Smooth muscle cell (in vitro differentiated cells): ENCODE measurements at regions not wholly inside any gene's neighbourhood (a gene's known extent, or its start where the extent isn't known, plus 50 kb on each side); places are given as distances from the start of the nearest gene placed in this dataset.

Source experiments
- DNase-seq: peaks from one replicate; lab custom pipeline; 2025; ENCODE audit not compliant: unreplicated experiment; lab: John Stamatoyannopoulos, UW
- H2AFZ ChIP-seq: fragments of 200-600 bp; sonication (generic); 2 replicates; pipeline ENCODE4 v1.6.0; 2016; ENCODE audit warnings: antibody characterized with exemption, low read depth, mild to moderate bottlenecking
- H3F3A ChIP-seq: fragments of 200-600 bp; sonication (generic); 2 replicates; pipeline ENCODE4 v1.6.0; 2017; ENCODE audit warnings: antibody characterized with exemption, low read depth
- H3K27ac ChIP-seq: fragments of 200-600 bp; sonication (generic); 2 replicates; pipeline ENCODE4 v1.5.1; 2016; ENCODE audit warnings: low read depth, mild to moderate bottlenecking
- H3K27me3 ChIP-seq: fragments of 200-600 bp; sonication (generic); 2 replicates; pipeline ENCODE4 v1.6.1; 2016; ENCODE audit warnings: low read depth, mild to moderate bottlenecking
- H3K36me3 ChIP-seq: fragments of 200-600 bp; sonication (generic); 2 replicates; pipeline ENCODE4 v1.5.1; 2016; ENCODE audit warnings: low read depth
- H3K4me1 ChIP-seq: fragments of 200-600 bp; sonication (generic); 2 replicates; pipeline ENCODE4 v1.5.1; 2016; ENCODE audit warnings: low read depth
- H3K4me2 ChIP-seq: fragments of 200-600 bp; sonication (generic); 2 replicates; pipeline ENCODE4 v1.6.0; 2016; ENCODE audit warnings: mild to moderate bottlenecking
- H3K4me3 ChIP-seq: fragments of 200-600 bp; sonication (generic); 2 replicates; pipeline ENCODE4 v1.5.1; 2016; ENCODE audit warnings: mild to moderate bottlenecking
- H3K79me2 ChIP-seq: fragments of 200-600 bp; sonication (generic); 2 replicates; pipeline ENCODE4 v1.6.0; 2016; ENCODE audit warnings: low read depth, mild to moderate bottlenecking
- H3K9ac ChIP-seq: fragments of 200-600 bp; sonication (generic); 2 replicates; pipeline ENCODE4 v1.6.0; 2016; ENCODE audit warnings: low read depth
- H3K9me3 ChIP-seq: fragments of 200-600 bp; sonication (generic); replicated peaks from 2 replicates; pipeline ENCODE4 v1.5.1; 2016; ENCODE audit warnings: low read depth
- H4K20me1 ChIP-seq: fragments of 200-600 bp; sonication (generic); 2 replicates; pipeline ENCODE4 v1.6.0; 2016; ENCODE audit warnings: low read depth
- CTCF ChIP-seq: fragments of 200-600 bp; sonication (generic); IDR thresholded peaks from 2 replicates; pipeline ENCODE4 v1.5.1; 2017; ENCODE audit warnings: borderline replicate concordance, mild to moderate bottlenecking, antibody characterized with exemption; ENCODE audit not compliant: insufficient read depth, poor library complexity, severe bottlenecking
- WGBS: methylation state at CpG from one replicate; pipeline ENCODE4 v1.1.7; 2016; ENCODE audit warnings: low lambda C conversion rate; 5-methylcytosine and 5-hydroxymethylcytosine counted together

DNA sequence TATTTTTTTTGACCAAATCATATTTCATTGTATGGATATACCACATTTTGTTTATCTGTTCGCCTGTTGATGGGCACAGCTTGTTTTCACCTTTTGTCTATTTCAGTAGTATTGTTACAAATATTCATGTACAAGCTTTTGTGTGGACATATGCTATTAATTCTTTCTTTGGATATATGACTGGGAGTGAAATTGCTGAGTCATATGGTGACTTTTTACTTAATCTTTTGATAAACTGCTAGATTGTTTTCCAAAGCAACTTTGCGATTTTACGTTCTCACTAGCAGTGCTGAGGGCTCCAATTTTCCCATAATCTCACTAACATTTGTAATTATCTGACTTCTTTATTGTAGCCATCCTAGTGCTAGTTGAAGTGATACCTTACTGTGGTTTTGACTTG is 112.4 kb downstream of the CD8B2 start:
- TF ChIP-seq CTCF: no peak
- Histone ChIP-seq H3K4me1 (no peaks in the 10 kb centered on the region), H3K27ac (no peak overlapping the region), H3K9me3 (no peaks in the 10 kb centered on the region), H3K27me3 (no peaks in the 10 kb centered on the region), H3K36me3 (no peaks in the 10 kb centered on the region), H3K9ac (no peak overlapping the region), H3F3A (no peaks in the 10 kb centered on the region), H2AFZ (no peak overlapping the region), H3K4me3 (no peak overlapping the region), H3K4me2 (no peak overlapping the region), H4K20me1 (no peaks in the 10 kb centered on the region), H3K79me2 (no peaks in the 10 kb centered on the region)
- 83% methylated on average over 3 of the region's 3 CpGs for WGBS
- DNase-seq: no peak

DNA sequence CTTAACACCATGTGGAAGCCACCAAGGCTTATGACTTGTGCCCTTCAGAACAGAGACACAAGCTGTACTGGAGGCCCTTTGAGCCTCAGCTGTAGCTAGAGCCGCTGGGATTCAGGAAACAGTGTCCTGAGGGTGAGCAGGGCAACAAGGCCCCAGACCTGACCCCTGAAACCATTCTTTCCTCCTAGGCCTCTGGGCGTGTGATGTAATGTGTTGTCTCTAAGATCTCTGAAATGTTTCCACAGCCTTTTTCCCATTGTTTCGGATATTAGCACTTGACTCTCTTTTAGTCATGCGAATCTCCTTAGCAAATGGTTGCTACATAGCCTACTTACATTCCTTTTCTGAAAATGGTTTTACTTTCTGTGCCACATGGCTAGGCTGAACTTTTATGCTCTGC is 114.9 kb downstream of the CD8B2 start:
- no peak overlapping the region for H3K4me3 ChIP-seq
- H3K27ac ChIP-seq: no peak overlapping the region
- no peaks in the 10 kb centered on the region for H4K20me1 ChIP-seq
- H3K9me3 ChIP-seq: no peaks in the 10 kb centered on the region
- no peak overlapping the region for H2AFZ ChIP-seq
- H3F3A ChIP-seq: no peaks in the 10 kb centered on the region
- no peak for DNase-seq
- 85% methylated on average over 4 of the region's 4 CpGs for WGBS
- no peaks in the 10 kb centered on the region for H3K27me3 ChIP-seq
- no peaks in the 10 kb centered on the region for H3K36me3 ChIP-seq
- H3K4me2 ChIP-seq: no peak overlapping the region
- no peak for TF ChIP-seq CTCF
- H3K4me1 ChIP-seq: no peaks in the 10 kb centered on the region
- no peaks in the 10 kb centered on the region for H3K79me2 ChIP-seq
- H3K9ac ChIP-seq: no peak overlapping the region

DNA sequence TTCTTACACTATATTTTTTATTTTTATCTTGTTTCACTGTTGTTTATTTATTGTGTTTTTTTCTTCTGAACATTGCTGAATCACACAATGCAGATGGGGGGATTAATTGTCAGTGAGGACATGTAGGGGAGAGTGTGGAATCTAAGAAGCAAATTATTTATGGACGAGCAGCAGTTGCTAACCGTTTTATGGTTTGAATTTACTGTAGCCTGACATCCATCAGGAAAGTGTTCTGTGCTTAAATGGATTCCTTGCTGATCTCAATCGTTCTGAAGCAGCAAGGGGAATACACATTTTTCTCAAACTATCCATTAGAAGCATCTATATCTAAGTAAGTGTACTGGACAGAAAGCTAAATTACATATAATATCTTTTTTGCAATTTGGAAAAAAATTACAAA is 119.5 kb downstream of the CD8B2 start:
- WGBS: 73% methylated on average over 3 of the region's 3 CpGs
- DNase-seq: no peak
- Histone ChIP-seq H3K4me2 (no peak overlapping the region), H3K36me3 (no peaks in the 10 kb centered on the region), H3K9ac (no peak overlapping the region), H3K79me2 (no peaks in the 10 kb centered on the region), H3K9me3 (no peaks in the 10 kb centered on the region), H3F3A (no peaks in the 10 kb centered on the region), H3K4me3 (no peak overlapping the region), H3K27ac (no peak overlapping the region), H3K4me1 (no peaks in the 10 kb centered on the region), H2AFZ (no peak overlapping the region), H3K27me3 (no peaks in the 10 kb centered on the region), H4K20me1 (no peaks in the 10 kb centered on the region)
- TF ChIP-seq CTCF: no peak

- Histone ChIP-seq H3K9ac (no peak overlapping the region), H3K9me3 (no peaks in the 10 kb centered on the region), H3K27ac (no peak overlapping the region), H3F3A (no peaks in the 10 kb centered on the region), H3K79me2 (no peaks in the 10 kb centered on the region), H4K20me1 (no peaks in the 10 kb centered on the region), H3K36me3 (no peaks in the 10 kb centered on the region), H3K4me3 (no peak overlapping the region), H3K27me3 (no peaks in the 10 kb centered on the region), H3K4me1 (no peaks in the 10 kb centered on the region), H3K4me2 (no peak overlapping the region), H2AFZ (no peak overlapping the region)
- no peak for DNase-seq
- WGBS: 95% methylated on average over 1 of the region's 1 CpG
- TF ChIP-seq CTCF: no peak
These were observed 120.2 kb downstream of the CD8B2 start for GRCh38 chr2:106607371-106607770.
